ENCODE measurements at regions not wholly inside any gene's neighbourhood (a gene's known extent, or its start where the extent isn't known, plus 50 kb on each side); places are given as distances from the start of the nearest gene placed in this dataset.

GRCh38 chr12:58470266-58471010 is 449.9 kb downstream of the LRIG3 start:
- TF ChIP-seq TCF12 (IDR thresholded peaks at IDR 0.05; ENCODE audit: low read depth) (no peak), CREB1 (IDR thresholded peaks at IDR 0.05; ENCODE audit: low read depth) (no peak), CEBPB (IDR thresholded peaks at IDR 0.05) (no peak), TAF1 (IDR thresholded peaks at IDR 0.05; ENCODE audit: low read depth) (no peak)

All from Ishikawa (cell line).